Ovary (tissue), 7 donors: ENCODE measurements at regions not wholly inside any gene's neighbourhood (a gene's known extent, or its start where the extent isn't known, plus 50 kb on each side); places are given as distances from the start of the nearest gene placed in this dataset.

ENCODE experiments used
- DNase-seq, 5 donors: peaks; one replicate each; pipeline ENCODE4 v3.0.0-alpha.2; 2019 to 2020
- H3K27ac ChIP-seq, 2 donors: fragments of 200-600 bp; one replicate each; pipeline versions ENCODE4 v1.5.1 to v1.8.0; 2019 to 2022
- H3K27me3 ChIP-seq: fragments of 200-600 bp; one replicate; pipeline ENCODE4 v1.8.0; 2022
- H3K36me3 ChIP-seq: fragments of 200-600 bp; sonication (generic); one replicate; pipeline ENCODE4 v1.5.1; 2019
- H3K4me1 ChIP-seq: one replicate; pipeline ENCODE4 v1.8.1; 2013; ENCODE audit warnings: mild to moderate bottlenecking, moderate library complexity; ENCODE audit not compliant: insufficient read depth
- H3K4me3 ChIP-seq: fragments of 200-600 bp; sonication (generic); one replicate; pipeline ENCODE4 v1.5.1; 2017
- H3K9me3 ChIP-seq, 2 donors: fragments of 200-600 bp in 1 of 2; sonication (generic) in 1 of 2; one replicate each; pipeline versions ENCODE4 v1.5.1 to v1.8.1; 2013 to 2019; ENCODE audit warnings: mild to moderate bottlenecking in 1 of 2, moderate library complexity in 1 of 2
- EP300 ChIP-seq: sonication (generic); formaldehyde crosslinking; IDR thresholded peaks from one replicate; pipeline ENCODE4 v1.6.1; 2017; ENCODE audit warnings: antibody characterized with exemption
- POLR2A ChIP-seq: fragments of 450-650 bp; IDR thresholded peaks from one replicate; pipeline ENCODE4 v1.6.1; 2017; ENCODE audit warnings: antibody characterized with exemption, mild to moderate bottlenecking, moderate library complexity
- WGBS, 3 donors: extraction: QIAGEN DNeasy Blood & Tissue Kit in 1 of 3; methylation state at CpG; one replicate each; pipeline versions ENCODE4 v1.1.5 to v1.1.7; 2013 to 2017; 5-methylcytosine and 5-hydroxymethylcytosine counted together
- intact Hi-C, 4 donors: fragments of 100-400 bp; cut with DNase I; formaldehyde crosslinking; loops; one replicate each; pipeline versions ENCODE4 v1.11.0 to v1.15.1; 2022 to 2023
- TF ChIP-seq, protein P1 (sequence below), 3 donors: fragments of 450-650 bp in 2 of 3; fragments of 200-600 bp in 1 of 3; IDR thresholded peaks; one replicate each; pipeline versions ENCODE4 v1.5.1 to v1.8.0; 2016 to 2022; ENCODE audit warnings: antibody characterized with exemption in 3 of 3, mild to moderate bottlenecking in 1 of 3
- donor health status: DM: no; HTN: no; CAD: no; lungs with moderate emphysema.
- donor health status: DM: no; HTN: no; CAD: no.
- donor health status: Bipolar disorder and iron deficiency.
- donor health status: DM: no; HTN: no; CAD: no.
- donor health status: DM: yes; HTN: yes; CAD: no.

DNA sequence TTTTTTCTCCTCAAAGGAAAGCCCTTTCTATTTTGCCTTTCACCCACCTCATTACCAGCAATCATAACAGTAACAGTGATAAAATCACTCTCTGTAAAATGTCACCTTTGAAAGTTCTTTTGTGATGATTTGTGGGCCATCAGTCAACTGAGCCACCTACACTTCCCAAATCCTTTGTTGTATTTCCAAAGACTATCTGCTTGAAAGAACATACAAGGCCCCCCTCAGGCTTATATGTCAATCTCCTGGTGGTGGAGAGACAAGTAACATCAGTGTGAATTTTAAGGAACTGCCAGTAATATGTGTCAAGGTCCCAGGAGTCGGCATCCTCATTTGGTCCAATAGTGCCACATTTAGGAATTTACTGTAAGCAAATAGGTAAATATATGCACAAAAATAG is 161.1 kb upstream of the EOMES start:
- no peak overlapping the region for H3K27ac ChIP-seq
- intact Hi-C loops, result no loop called here
- no peak overlapping the region for H3K4me3 ChIP-seq
- H3K9me3 ChIP-seq, result no peaks in the 10 kb centered on the region
- H3K36me3 ChIP-seq, result no peaks in the 10 kb centered on the region
- no peak for DNase-seq
- 49 to 65% (median 58%) methylated on average over 1 of the region's 1 CpG for WGBS, 3 donors
- no peaks in the 10 kb centered on the region for H3K27me3 ChIP-seq
- H3K4me1 ChIP-seq, result no peaks in the 10 kb centered on the region
- no peak for TF ChIP-seq EP300
- no peak for TF ChIP-seq POLR2A
- TF ChIP-seq, protein P1, sequence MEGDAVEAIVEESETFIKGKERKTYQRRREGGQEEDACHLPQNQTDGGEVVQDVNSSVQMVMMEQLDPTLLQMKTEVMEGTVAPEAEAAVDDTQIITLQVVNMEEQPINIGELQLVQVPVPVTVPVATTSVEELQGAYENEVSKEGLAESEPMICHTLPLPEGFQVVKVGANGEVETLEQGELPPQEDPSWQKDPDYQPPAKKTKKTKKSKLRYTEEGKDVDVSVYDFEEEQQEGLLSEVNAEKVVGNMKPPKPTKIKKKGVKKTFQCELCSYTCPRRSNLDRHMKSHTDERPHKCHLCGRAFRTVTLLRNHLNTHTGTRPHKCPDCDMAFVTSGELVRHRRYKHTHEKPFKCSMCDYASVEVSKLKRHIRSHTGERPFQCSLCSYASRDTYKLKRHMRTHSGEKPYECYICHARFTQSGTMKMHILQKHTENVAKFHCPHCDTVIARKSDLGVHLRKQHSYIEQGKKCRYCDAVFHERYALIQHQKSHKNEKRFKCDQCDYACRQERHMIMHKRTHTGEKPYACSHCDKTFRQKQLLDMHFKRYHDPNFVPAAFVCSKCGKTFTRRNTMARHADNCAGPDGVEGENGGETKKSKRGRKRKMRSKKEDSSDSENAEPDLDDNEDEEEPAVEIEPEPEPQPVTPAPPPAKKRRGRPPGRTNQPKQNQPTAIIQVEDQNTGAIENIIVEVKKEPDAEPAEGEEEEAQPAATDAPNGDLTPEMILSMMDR (IDR thresholded peaks at IDR 0.05), result no peak

DNA sequence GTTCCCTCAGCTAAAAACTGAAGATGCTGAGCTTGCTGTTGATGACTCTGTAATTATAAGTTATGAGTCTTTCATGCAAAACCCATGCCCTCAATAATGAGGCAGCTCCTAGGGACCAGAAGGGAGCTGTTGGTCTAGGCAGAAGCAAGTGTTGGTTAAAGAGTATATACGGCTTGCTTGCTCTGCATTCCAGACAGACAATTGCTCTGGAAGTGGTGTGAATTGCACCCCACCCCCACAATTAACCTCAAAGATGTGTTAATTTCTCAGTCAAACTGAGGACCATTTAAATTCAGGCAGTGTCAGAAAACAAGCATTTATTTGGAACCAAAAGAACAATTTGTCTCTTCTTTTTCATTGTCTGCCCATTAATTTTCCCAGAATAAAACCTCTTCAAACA is 163.5 kb upstream of the EOMES start:
- no peak for DNase-seq
- Histone ChIP-seq H3K4me1 (no peaks in the 10 kb centered on the region), H3K9me3 (no peaks in the 10 kb centered on the region), H3K4me3 (no peak overlapping the region), H3K27ac (no peak overlapping the region), H3K27me3 (no peaks in the 10 kb centered on the region), H3K36me3 (no peaks in the 10 kb centered on the region)
- WGBS, 3 donors, result 4 to 16% (median 14%) methylated on average over 1 of the region's 1 CpG
- intact Hi-C loops, result no loop called here
- TF ChIP-seq, protein P1 (IDR thresholded peaks at IDR 0.05), result no peak
- TF ChIP-seq EP300, result no peak
- no peak for TF ChIP-seq POLR2A

DNA sequence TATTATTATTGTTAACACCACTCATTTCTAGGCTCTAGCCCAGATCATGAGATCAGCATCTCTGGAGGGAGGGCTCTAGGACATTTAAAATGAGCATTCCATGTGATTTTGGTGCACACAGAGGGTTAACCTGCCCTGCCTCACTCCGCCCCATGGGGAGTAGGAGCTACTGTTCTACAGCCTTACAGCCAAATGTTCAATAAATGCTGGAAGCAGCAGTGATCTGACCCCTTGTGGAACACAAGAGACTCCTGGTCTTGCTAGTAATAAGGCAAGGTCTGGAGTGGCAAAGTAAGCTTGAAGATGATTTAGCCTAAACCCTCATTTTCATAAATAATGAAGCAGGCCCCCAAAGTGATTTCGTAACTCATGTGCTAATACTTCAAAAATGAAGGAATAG is 166.4 kb upstream of the EOMES start:
- H3K27me3 ChIP-seq, result no peaks in the 10 kb centered on the region
- WGBS, 3 donors, result 47 to 60% (median 48%) methylated on average over 2 of the region's 2 CpGs
- no peaks in the 10 kb centered on the region for H3K36me3 ChIP-seq
- H3K27ac ChIP-seq, result no peak overlapping the region
- intact Hi-C loops, result no loop called here
- no peak for DNase-seq
- TF ChIP-seq, protein P1 (IDR thresholded peaks at IDR 0.05), result no peak
- TF ChIP-seq POLR2A (no peak), EP300 (no peak)
- H3K4me3 ChIP-seq, result no peak overlapping the region
- no peaks in the 10 kb centered on the region for H3K4me1 ChIP-seq
- no peaks in the 10 kb centered on the region for H3K9me3 ChIP-seq

DNA sequence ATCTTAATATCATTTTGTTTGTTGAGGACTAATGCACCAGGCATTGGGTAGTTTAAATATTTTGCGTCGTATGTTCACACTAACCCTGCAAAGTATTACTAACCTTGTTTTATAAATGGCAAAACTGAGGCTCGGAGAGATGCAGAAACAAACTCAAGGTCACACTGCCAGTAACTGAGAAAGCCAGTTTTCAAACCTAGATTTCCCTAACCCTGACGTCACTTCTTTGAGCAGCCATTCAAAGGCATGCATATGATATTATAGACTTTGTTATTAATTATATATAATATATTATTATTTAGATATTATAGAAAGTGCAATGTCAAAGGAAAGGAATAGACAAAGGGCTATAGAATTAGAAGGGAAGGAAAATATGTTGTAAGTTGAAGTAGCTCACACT is 167.6 kb upstream of the EOMES start:
- intact Hi-C loops, result no loop called here
- Histone ChIP-seq H3K4me1 (no peaks in the 10 kb centered on the region), H3K9me3 (no peaks in the 10 kb centered on the region), H3K36me3 (no peaks in the 10 kb centered on the region), H3K4me3 (no peak overlapping the region), H3K27ac (no peak overlapping the region), H3K27me3 (no peaks in the 10 kb centered on the region)
- DNase-seq, result no peak
- WGBS, 3 donors, result 74 to 80% (median 74%) methylated on average over 4 of the region's 4 CpGs
- TF ChIP-seq, protein P1 (IDR thresholded peaks at IDR 0.05), result no peak
- no peak for TF ChIP-seq EP300

DNA sequence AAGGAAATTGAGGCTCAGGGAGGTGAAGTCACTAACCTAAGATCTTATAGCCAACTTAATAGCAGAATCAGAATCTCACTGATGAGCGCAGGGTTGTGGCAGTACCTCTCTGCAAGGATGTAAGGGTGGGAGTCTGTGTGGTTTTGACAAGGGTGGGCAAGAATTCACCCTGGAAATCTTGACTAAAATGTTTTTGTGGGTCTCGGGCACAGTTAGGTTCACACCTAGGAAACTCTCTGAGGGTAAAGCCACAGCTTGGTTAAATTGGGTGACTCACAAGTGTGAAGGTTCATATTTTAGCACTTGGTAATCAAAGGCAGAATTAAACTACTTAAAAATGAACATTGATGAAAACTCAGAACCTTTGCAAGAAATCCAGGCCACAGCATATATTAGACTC is 178.2 kb upstream of the EOMES start:
- no peaks in the 10 kb centered on the region for H3K4me1 ChIP-seq
- intact Hi-C loops, result no loop called here
- no peaks in the 10 kb centered on the region for H3K27me3 ChIP-seq
- H3K36me3 ChIP-seq, result no peaks in the 10 kb centered on the region
- WGBS, 3 donors, result 75 to 90% (median 81%) methylated on average over 2 of the region's 2 CpGs
- H3K4me3 ChIP-seq, result no peak overlapping the region
- no peak for DNase-seq
- no peaks in the 10 kb centered on the region for H3K9me3 ChIP-seq
- H3K27ac ChIP-seq, result no peak overlapping the region
- TF ChIP-seq EP300 (no peak), POLR2A (no peak)
- TF ChIP-seq, protein P1 (IDR thresholded peaks at IDR 0.05), result no peak
